ENCODE measurements at regions not wholly inside any gene's neighbourhood (a gene's known extent, or its start where the extent isn't known, plus 50 kb on each side); places are given as distances from the start of the nearest gene placed in this dataset.

DNA sequence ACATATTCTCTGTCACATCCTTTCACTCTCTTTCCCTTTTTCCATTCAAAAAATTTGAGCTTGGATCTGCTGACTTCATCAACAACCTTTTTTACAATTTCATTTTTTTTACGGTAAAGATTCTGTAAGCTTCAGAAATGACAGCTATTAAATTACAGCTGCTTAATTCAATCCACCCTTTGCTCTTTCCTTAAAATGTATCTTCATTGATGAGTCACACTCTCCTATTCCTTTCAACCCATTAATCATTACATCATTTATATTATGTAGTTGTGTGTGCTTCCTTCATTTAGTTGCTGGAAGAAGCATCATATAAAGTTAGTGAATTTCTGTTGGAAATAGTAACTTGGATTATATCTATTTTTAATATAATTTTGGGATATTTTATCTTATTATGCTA, 67.1 kb upstream of the MAGI2 start:
- TF ChIP-seq EZH2 (IDR thresholded peaks at IDR 0.05; ENCODE audit: insufficient read depth, poor library complexity, severe bottlenecking), result no peak
- TF ChIP-seq EZH2phosphoT487 (IDR thresholded peaks at IDR 0.05; ENCODE audit: insufficient read depth, low read depth), result no peak

Data from GM23248 (cell line).